Transverse colon (tissue), 4 donors: ENCODE measurements at regions not wholly inside any gene's neighbourhood (a gene's known extent, or its start where the extent isn't known, plus 50 kb on each side); places are given as distances from the start of the nearest gene placed in this dataset.

Source experiments
- DNase-seq: peaks from one replicate; pipeline ENCODE4 v3.0.0-alpha.2; 2019
- H3K27ac ChIP-seq, 4 donors: fragments of 200-600 bp; sonication (generic); 2 replicates each; pipeline ENCODE4 v1.5.1; 2016 to 2018; ENCODE audit warnings: inconsistent platforms in 4 of 4
- H3K27me3 ChIP-seq: fragments of 200-600 bp; sonication (generic); 2 replicates; pipeline ENCODE4 v1.5.1; 2017; ENCODE audit warnings: inconsistent platforms
- H3K36me3 ChIP-seq, 4 donors: fragments of 200-600 bp; sonication (generic); 2 replicates each; pipeline ENCODE4 v1.5.1; 2017 to 2019; ENCODE audit warnings: inconsistent platforms in 4 of 4
- H3K4me1 ChIP-seq, 4 donors: fragments of 200-600 bp; sonication (generic); 2 replicates each; pipeline ENCODE4 v1.5.1; 2017 to 2020; ENCODE audit warnings: inconsistent platforms in 4 of 4
- H3K4me3 ChIP-seq, 4 donors: fragments of 200-600 bp; sonication (generic); 1 replicate in 1 of 4; 2 replicates in 3 of 4; pipeline versions ENCODE4 v1.5.1 to v1.6.1; 2017 to 2019; ENCODE audit warnings: inconsistent platforms in 4 of 4
- H3K9me3 ChIP-seq, 2 donors: fragments of 200-600 bp; sonication (generic); 2 replicates each; pipeline ENCODE4 v1.5.1; 2017 to 2019; ENCODE audit warnings: inconsistent platforms in 2 of 2
- CTCF ChIP-seq, 5 experiments: fragments of 200-600 bp in 3 of 5; fragments of 450-650 bp in 2 of 5; sonication (generic) in 3 of 5; IDR thresholded peaks; 1 replicate in 2 of 5; 2 replicates in 3 of 5; pipeline ENCODE4 v1.5.1; 2016 to 2017; ENCODE audit warnings: antibody characterized with exemption in 5 of 5, inconsistent platforms in 3 of 5, mild to moderate bottlenecking in 2 of 5, moderate library complexity in 1 of 5
- EP300 ChIP-seq: sonication (generic); formaldehyde crosslinking; IDR thresholded peaks from one replicate; pipeline ENCODE4 v1.6.1; 2017; ENCODE audit warnings: antibody characterized with exemption, low read depth
- POLR2A ChIP-seq: fragments of 450-650 bp; IDR thresholded peaks from one replicate; pipeline ENCODE4 v1.6.1; 2016; ENCODE audit warnings: antibody characterized with exemption, mild to moderate bottlenecking, moderate library complexity
- POLR2AphosphoS5 ChIP-seq, 3 donors: sonication (generic); formaldehyde crosslinking; IDR thresholded peaks; one replicate each; pipeline ENCODE4 v1.6.1; 2016; ENCODE audit warnings: antibody characterized with exemption in 3 of 3
- WGBS, 2 donors: methylation state at CpG; one replicate each; pipeline ENCODE4 v1.1.5; 2018; ENCODE audit warnings: low coverage in 1 of 2; 5-methylcytosine and 5-hydroxymethylcytosine counted together
- in situ Hi-C, 4 donors: fragments of 200-750 bp; cut with MboI; loops; one replicate each; pipeline versions ENCODE4 v1.15.0 to v1.15.1; 2017; ENCODE audit warnings: low sequenced_read_pairs in 3 of 4, low pct_ligation_motif_present in 1 of 4, low pct_unique_long_range_greater_than_20kb in 1 of 4
- intact Hi-C: fragments of 100-400 bp; cut with DNase I; formaldehyde crosslinking; loops from one replicate; pipeline ENCODE4 v1.15.1; 2023; ENCODE audit warnings: low total_unique reads

GRCh38 chr18:71995904-71996465 is 548.2 kb downstream of the CBLN2 start:
- intact Hi-C loops, result no loop called here
- Histone ChIP-seq H3K27ac (no peak overlapping the region), H3K4me3 (no peak overlapping the region), H3K36me3 (no peaks in the 10 kb centered on the region), H3K4me1 (no peaks in the 10 kb centered on the region), H3K9me3 (no peaks in the 10 kb centered on the region), H3K27me3 (no peaks in the 10 kb centered on the region)
- TF ChIP-seq CTCF (IDR thresholded peaks at IDR 0.05) (no peak), EP300 (no peak), POLR2AphosphoS5 (IDR thresholded peaks at IDR 0.05) (no peak), POLR2A (no peak)
- in situ Hi-C loops, result no loop called here
- WGBS, 2 donors, result 85 to 89% methylated on average over 1 of the region's 1 CpG
- no peak for DNase-seq

- H3K36me3 ChIP-seq, result no peaks in the 10 kb centered on the region
- no peak for DNase-seq
- no peaks in the 10 kb centered on the region for H3K4me1 ChIP-seq
- no peak overlapping the region for H3K4me3 ChIP-seq
- intact Hi-C loops (no loop called here), in situ Hi-C loops (no loop called here)
- no peaks in the 10 kb centered on the region for H3K27me3 ChIP-seq
- 38 to 75% methylated on average over 1 of the region's 1 CpG for WGBS, 2 donors
- TF ChIP-seq POLR2AphosphoS5 (IDR thresholded peaks at IDR 0.05) (no peak), EP300 (no peak), POLR2A (no peak), CTCF (IDR thresholded peaks at IDR 0.05) (no peak)
- no peak overlapping the region for H3K27ac ChIP-seq
- H3K9me3 ChIP-seq, result no peaks in the 10 kb centered on the region
These were observed 549.9 kb downstream of the CBLN2 start for GRCh38 chr18:71994273-71994672.

GRCh38 chr18:71989616-71990015 is 554.5 kb downstream of the CBLN2 start:
- 58% methylated on average over 1 of the region's 1 CpG; no CpG with 5 or more reads in 1 of the 2 donors for WGBS, 2 donors
- Histone ChIP-seq H3K27ac (no peak overlapping the region), H3K4me3 (no peak overlapping the region), H3K27me3 (no peaks in the 10 kb centered on the region), H3K9me3 (no peaks in the 10 kb centered on the region), H3K4me1 (no peaks in the 10 kb centered on the region), H3K36me3 (no peaks in the 10 kb centered on the region)
- DNase-seq, result no peak
- in situ Hi-C loops, result no loop called here
- TF ChIP-seq POLR2AphosphoS5 (IDR thresholded peaks at IDR 0.05) (no peak), EP300 (no peak)
- intact Hi-C loops, result no loop called here

- no peak for DNase-seq
- TF ChIP-seq CTCF (IDR thresholded peaks at IDR 0.05) (no peak), POLR2AphosphoS5 (IDR thresholded peaks at IDR 0.05) (no peak), EP300 (no peak), POLR2A (no peak)
- no peaks in the 10 kb centered on the region for H3K36me3 ChIP-seq
- intact Hi-C loops, result no loop called here
- H3K4me1 ChIP-seq, result no peaks in the 10 kb centered on the region
- no peaks in the 10 kb centered on the region for H3K9me3 ChIP-seq
- no peaks in the 10 kb centered on the region for H3K27me3 ChIP-seq
- no peak overlapping the region for H3K27ac ChIP-seq
- in situ Hi-C loops, result no loop called here
- no peak overlapping the region for H3K4me3 ChIP-seq
- WGBS, 2 donors, result 38 to 57% methylated on average over 2 of the region's 2 CpGs
These were observed 557.6 kb downstream of the CBLN2 start for GRCh38 chr18:71986351-71987050.
